ENCODE measurements at regions not wholly inside any gene's neighbourhood (a gene's known extent, or its start where the extent isn't known, plus 50 kb on each side); places are given as distances from the start of the nearest gene placed in this dataset.
"Not testable (repeated sequence)": the region's sequence is repeated elsewhere in the genome, so short reads cannot be mapped to it uniquely, and the experiment has no call there.

DNA sequence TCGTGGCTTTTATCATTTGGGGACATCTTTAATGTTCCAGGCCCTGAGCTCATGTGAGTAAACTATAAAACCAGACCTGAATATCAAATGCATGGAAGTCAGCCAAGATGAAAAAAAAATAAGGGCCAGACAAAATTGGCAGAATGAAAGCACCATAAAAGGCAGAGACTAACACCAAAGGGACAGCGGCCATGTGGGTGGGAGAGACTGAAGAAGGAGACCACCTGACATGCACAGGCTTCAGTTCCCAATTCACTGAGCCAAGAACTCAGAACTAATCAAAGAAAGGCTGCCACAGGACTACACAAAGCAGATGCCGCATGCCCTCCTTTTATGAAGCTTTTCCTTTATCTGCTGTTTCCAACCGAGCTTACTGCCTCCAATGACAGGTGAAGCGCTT is 267.1 kb downstream of the RAD51AP2 start:
- no peak for DNase-seq

DNA sequence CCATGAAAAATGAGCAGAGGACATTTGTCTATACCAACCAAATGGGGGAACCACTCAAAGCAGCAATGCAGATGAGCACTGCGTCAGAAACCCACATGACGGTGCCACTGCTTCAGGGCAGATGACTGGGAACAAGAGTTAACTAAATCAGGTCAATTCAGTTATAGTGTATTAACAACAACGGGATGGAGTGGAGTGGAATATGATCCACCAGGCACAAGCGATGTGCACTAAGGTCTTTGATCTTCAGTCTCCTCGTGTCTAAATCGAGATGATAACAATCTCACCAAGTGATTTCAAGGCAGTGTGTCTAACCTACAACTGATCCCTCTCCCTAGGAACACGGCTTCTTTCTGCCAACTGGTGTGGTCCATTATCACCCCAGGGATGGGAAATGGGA is 269.0 kb downstream of the RAD51AP2 start:
- DNase-seq = no peak

DNA sequence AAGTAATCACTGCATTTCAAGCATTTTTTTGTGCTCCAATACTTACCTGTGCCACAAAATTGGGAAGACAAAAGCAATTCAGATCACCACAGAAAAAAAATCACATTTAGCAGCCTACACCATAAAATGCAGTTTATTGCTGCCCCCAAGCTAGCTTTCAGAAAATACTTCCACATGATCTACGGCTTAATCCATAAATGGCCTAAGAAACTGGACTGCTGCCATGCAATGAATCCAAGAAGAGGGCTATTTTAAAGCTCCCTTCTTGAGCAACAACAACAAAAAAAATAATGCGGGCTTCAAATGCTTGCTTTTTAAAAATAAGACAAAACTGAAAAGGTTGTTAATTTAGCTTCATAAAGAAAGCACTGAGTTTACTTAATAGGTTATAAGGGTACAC is 272.3 kb downstream of the RAD51AP2 start:
- DNase-seq = no peak

DNA sequence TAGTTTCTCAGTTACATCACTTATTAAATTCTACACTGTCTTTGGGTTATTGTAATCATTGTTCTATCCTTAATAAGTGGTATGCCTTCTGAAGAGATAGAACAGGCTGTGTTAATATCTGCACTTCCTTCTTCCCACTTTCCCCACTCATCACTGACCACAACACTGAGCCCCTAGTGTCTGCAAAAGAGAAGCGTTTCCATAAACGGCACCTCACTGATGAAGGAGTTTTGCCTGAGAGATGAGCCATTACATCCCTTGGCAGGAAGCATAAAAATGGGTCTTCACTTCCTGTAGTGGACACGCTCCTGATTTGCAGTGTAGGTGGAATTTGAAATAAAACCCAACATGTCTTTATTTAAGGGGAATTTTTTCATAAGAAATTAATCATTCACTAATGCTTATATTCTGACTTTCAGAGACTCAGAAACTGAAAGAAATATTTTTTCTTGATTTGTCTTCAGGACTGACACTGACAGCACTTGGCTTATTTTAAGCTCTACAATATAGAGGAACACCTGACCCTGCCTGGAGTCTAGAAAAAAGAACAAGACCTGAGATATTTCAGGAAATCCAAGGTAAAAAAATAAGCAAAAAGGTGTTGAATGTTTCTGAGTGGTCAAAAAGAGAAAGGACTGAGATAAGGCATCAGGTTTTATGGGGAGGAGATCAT is 275.3 kb downstream of the RAD51AP2 start:
- no peak for DNase-seq

DNA sequence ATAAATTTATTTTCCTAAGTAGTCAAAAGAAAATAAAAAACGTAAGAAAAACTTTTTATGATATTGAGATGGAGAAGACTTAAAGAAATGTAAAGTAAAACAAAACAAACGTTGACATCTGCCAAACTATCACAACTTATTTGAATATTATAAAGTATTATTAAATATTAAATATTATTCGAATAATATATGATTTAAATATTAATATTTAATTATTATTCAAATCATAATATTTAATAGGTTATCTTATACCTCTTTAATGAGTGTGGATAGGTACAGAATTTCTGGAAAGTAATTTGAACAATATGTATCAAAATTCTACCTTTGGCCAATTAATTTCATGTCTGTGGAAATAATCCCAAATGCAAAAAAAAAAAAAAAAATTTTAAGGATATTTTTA is 278.7 kb downstream of the RAD51AP2 start:
- DNase-seq = no peak

DNA sequence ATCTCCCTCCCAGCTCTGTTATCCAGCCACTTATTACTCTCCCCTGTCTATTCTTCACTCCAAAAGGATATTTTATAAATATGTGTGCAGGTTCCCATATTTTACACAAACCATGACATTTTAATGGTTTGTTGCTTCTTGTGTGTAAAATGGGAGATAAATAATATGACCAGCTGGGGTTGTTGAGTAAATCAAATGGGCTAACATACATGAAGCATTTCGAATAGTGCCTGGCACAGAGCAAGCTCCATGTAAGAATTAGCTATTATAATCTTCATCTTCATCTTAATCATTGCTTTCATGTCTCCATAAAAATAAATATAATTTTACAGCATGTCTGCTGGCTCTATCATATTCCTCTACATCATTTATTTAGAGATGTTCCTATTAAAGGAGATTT is 283.1 kb downstream of the RAD51AP2 start:
- no peak for DNase-seq

DNA sequence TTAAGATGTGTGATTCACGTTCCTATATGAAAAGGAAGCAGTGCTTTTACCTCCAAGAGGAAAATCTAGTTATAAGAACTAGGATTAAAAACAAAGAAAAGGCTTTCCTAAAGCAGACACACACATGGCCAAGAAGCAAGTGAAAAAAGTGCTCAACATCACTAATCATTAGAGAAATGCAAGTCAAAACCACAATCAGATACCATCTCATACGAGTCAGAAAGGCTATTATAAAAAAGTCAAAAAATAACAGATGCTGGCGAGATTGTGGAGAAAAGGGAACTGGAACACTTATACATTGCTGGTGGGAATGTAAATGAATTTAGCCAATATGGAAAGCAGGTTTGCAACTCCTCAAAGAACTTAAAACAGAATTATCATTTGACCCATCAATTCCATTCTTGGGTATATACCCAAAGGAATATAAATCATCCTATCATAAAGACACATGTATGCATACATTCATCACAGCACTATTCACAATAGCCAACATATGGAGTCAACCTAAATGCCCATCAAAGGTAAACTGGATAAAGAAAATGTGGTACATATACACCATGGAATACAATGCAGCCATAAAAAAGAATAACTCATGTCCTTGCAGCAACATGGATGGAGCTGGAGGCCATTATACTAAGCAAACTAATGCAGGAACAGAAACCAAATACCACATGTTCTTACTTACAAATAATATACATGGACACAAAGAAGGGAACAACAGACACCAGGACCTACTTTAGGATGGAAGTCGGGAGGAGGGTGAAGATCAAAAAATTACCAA is 285.3 kb downstream of the RAD51AP2 start:
- DNase-seq = no peak

DNA sequence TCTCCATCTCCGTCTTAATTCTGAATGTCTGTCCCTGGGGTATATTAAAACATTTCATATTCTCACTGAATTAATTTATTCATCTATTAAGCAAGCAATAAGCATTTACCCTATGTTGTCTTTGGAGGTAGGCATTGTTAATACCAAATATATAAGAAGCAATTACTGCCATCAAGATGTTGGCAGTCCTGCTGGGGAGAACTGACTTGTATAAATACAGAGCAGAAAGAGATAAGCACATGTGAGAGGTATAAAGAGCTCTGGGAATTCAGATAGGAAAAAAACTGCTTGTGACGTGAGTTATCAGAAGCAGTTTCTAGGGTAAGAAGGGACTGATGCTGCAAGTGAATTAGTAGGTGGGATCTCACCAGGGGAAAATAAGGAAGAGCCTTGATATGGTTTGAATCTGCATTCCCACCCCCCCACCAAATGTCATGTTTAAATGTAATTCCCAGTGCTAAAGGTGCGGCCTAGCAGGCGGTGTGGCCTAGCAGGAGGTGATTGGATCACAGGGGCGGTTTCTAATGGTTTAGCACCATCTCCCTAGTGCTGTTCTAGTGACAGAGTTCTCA is 286.8 kb downstream of the RAD51AP2 start:
- DNase-seq = no peak

DNA sequence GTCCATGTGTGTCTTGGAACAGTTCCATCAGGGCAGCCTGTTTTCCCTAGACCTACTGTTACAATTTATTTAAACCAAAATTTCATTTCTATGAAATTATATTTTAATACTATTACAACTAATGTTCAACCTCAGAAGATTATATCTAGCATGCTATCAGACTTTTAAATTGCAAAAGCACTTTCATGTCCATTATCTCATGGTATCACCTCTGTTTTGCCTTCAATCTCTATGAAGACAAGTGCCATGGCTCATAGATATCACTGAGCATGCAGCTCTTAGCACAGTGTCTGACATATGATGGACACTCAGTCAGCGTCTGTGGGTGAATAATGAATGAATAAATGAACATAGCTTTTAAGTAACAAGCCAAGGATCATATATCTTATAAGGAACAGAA is 288.8 kb downstream of the RAD51AP2 start:
- no peak for DNase-seq

DNA sequence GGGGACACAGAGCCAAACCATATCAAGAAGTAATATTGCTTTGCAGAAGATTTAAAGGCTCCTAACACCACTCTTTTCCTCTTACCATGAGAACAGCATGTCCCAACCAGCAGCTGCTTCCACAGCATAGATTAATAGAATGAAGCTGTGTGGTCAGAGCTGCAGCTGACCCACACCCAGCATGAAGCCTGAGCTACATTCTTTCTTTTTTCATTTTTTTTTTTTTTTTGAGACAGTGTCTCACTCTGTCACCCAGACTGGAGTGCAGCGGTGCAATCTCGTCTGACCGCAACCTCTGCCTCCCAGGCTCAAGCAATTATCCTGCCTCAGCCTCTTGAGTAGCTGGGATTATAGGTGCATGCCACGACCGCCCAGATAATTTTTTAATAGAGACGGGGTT is 289.8 kb downstream of the RAD51AP2 start:
- DNase-seq = no peak

DNA sequence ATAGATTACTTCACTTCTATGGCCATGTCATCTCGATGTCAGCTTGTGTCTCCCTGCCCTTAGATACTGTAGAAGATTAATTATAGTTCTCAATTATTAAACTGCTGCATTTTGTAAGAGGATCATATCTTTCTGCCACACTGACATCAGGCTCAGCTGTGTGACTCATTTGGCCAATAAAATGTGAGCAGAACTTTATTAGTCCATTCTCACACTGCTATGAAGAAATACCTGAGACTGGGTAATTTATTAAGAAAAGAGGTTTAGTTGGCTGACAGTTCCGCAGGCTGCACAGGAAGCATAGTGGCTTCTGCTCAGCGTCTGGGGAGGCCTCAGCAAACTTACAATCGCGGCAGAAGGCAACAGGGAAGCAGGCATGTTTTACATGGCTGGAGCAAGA is 290.4 kb downstream of the RAD51AP2 start:
- DNase-seq = no peak

DNA sequence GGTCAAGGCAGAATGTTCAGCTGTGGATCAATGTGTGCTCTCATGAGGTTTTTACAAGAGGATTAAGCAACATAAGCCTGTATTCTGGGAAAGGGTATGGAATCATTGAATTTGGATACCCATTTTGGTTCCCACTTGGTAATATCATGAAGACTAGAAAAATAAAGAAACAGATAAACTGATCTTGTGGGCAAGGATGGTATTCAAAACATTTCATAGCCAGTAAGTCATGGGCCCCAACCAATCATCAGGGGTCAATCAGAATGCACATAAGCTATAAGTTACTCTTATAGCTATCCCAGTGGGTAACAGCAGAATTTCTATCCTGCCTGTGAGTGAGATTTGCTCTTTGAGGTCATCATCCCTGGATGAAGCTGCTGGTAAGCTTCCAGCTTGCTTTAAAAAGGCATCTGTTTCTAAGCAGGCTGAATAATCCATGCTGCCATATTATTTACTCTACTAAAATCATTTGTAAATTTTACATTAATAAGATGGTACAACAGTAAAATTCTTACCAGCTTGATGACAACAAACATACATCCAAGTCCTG is 291.2 kb downstream of the RAD51AP2 start:
- DNase-seq = no peak

DNA sequence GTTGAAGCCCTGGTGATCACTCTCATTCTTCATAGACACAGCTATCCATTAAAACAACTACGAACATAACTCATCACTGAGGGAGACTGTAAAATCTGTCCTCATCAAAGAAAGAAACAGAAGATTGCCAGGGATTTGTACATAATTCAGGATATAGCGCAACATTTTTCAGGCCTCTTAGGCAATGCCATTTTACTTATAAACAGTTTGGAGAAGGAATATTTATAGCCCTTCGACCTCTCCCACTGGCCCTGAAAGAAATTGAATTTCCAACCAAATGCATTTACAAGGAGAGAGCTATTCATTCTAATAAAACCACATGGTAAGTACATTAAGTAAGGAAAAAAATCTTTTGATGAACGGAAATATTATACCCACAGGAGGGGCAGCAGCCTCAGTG is 295.0 kb downstream of the RAD51AP2 start:
- DNase-seq = no peak

DNA sequence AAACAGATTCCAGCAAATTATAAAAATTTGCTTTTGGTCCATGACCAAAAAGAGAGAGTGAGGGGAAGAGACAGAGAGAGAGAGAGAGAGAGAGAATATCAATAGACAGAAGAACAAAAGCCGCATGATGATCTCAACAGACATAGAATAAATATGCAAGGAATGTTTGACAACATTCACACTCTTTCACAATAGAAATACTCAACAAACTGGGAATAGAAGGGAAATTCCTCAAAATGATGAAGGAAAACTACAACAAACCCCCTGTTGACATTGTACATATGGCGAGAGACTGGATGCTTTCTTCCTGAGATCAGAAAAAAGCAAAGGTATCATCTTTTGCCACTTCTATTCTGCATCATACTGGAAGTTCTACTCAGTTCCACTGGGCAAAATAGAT is 309.7 kb downstream of the RAD51AP2 start:
- DNase-seq = no peak

DNA sequence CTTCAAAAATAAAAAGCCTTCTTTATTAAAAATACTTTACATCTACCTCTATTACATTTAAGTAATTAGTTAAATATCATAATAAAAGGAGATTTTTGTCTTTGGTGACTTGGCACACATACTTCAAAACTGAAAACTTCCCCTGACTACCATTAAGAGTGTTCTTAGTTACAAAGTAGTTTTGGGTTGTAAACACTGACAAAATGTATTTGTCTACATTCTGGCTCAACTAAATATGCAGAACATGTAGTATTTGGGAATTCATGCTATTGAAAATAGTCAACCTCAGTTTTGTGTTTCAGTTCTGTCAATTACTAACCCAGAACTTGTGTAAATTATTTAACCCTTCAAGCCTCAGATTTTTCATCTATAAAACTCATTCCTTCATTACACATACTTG is 311.5 kb downstream of the RAD51AP2 start:
- DNase-seq = no peak

DNA sequence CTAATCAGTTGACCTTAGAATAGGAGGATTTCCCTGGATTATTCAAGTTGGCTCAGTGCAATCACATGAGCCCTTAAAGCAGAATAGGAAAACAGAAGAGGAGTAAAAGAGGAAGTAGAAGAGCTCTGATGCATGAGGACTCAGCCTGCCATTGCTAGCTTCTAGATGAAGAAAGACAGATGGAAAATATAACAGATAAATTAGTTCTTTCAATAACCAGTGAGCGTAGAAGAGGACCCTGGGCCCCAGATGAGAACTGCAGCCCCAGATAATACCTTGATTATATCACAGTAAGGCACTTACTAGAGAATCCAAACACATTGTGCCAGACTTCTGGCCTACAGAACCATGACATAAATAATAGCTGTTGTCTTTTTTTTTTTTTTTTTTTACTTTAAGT is 314.0 kb downstream of the RAD51AP2 start:
- DNase-seq = not testable (repeated sequence)

DNA sequence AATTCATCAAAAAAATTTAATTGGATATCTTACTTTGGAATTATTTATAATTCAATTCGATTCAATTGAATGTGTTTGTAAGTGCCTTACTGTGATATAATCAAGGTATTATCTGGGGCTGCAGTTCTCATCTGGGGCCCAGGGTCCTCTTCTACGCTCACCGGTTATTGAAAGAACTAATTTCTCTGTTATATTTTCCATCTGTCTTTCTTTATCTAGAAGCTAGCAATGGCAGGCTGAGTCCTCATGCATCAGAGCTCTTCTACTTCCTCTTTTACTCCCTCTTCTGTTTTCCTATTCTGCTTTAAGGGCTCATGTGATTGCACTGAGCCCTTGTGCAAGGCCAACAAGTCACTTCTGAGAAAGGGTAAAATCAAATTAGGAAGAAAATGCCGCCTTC is 315.6 kb downstream of the RAD51AP2 start:
- not testable (repeated sequence) for DNase-seq

DNA sequence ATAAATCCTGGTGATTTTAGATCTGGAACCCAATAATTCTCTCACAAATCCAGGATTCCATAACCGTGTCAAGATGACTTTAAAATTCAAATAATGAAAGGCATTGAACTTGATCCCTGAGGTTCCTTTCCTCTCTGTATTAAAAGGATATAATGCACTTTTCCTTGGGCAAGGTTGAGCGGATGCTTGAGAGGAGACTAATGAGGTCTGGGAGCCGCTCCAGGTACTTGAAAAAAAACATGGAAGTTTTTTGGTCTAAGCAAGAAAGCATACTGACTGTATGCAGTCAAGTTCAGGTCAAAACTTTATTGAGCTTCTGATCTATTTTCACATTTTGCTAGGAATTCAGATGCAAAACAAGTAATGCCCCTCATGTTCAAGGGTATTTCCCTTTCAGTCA is 318.5 kb downstream of the RAD51AP2 start:
- DNase-seq = no peak

DNA sequence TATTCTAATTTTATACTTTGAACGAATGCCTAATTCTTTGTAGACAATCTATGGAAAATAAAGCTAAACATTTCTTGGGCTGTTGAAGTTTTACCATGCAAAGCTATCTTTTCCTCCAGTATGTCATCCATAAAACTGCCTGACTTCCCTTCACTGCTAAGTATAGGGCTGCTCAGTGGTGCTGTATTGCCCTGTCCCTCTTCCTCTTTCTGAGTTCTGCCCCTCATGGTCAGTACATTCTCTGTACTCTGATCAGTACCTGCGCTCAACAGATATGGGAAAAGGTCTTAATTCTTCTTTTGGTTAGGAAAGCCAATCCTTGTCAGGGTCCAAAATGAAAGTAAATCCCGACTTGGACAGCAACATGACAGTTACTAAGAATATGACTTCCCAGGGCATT is 321.9 kb downstream of the RAD51AP2 start:
- DNase-seq = no peak

DNA sequence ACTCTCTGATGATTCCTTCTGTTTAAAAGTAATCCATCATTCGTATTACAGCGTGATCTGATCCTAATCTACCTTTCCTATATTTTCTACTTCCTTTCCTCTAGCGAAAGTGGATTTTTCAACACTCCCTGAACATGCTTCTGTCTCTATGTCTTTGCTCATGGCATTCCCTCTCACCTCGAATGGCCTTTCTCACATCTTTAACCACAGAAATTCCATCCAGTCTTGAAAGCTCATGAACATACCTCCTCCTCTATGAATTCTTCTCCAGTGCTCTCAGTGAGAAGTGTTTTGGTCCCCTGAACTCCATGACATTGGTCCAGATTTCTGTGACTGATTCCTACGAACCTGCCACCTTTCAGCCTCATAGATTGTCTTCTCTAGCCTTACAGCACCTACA is 323.2 kb downstream of the RAD51AP2 start:
- DNase-seq = no peak

DNA sequence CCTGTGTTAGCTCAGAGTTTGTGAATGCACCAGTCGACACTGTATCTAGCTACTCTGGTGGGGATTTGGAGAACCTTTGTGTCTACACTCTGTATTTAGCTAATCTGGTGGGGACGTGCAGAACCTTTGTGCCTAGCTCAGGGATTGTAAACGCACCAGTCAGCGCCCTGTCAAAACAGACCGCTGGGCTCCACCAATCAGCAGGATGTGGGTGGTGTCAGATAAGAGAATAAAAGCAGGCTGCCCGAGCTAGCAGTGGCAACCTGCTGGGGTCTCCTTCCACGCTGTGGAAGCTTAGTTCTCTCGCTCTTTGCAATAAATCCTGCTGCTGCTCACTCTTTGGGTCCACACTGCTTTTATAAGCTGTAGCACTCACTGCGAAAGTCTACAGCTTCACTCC is 324.2 kb downstream of the RAD51AP2 start:
- no peak for DNase-seq

DNA sequence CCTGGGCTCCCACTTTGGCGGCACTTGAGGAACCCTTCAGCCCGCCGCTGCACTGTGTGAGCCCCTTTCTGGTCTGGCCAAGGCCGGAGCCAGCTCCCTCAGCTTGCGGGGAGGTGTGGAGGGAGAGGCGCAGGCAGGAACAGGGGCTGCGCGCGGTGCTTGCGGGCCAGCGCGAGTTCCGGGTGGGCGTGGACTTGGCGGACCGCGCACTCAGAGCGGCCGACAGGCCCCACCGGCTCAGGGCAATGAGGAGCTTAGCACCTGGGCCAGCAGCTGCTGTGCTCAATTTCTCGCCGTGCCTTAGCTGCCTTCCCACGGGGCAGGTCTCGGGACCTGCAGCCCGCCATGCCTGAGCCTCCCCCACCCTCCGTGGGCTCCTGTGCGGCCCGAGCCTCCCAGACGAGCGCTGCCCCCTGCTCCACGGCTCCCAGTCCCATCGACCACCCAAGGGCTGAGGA is 324.8 kb downstream of the RAD51AP2 start:
- not testable (repeated sequence) for DNase-seq

DNA sequence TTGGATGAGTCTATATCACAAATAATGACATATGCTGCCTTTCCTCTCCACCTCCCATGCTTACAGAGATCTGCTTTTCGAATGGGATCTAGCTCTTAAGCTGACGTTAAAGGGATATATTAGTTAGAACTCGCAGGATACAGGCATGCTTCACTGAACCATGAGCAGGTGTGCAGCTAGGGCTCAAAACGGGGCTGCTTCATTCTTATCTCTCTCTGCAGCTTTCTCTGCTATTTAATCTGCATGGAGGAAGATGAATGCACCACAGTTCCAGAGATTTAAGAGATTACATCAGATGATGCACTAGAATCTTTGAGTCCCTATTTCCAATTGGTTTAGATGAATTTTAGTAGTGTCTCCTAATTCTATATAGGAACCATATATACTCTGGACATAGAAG is 327.0 kb downstream of the RAD51AP2 start:
- DNase-seq = no peak

DNA sequence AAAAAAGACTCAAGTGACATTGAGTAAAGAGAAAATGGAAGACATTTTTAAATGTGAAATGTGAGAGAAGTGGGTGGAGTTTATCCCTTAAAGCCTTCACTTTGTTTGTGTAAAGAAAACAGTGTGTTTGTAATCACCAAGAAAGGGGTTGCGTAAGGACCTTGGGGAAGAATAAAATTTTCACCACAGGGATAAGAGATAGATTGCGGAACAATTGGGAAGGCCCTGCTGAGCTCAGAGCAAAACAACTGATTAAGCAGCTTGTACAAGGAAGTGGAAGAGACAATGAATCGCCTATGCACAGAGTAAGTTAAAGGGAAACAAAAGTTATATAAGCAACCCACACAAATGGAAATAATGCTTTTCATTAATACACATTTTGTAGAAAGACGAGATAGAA is 327.7 kb downstream of the RAD51AP2 start:
- no peak for DNase-seq
